ENCODE measurements at regions not wholly inside any gene's neighbourhood (a gene's known extent, or its start where the extent isn't known, plus 50 kb on each side); places are given as distances from the start of the nearest gene placed in this dataset.

GRCh38 chr4:181564625-181565024, 678.6 kb upstream of the TENM3 start:
- TF ChIP-seq CTCF (IDR thresholded peaks at IDR 0.05) (no peak), EP300 (IDR thresholded peaks at IDR 0.05) (no peak), POLR2AphosphoS5 (IDR thresholded peaks at IDR 0.05) (no peak)

Data from esophagus muscularis mucosa (tissue), 4 donors.